Uterus (tissue), 3 donors: ENCODE measurements at regions not wholly inside any gene's neighbourhood (a gene's known extent, or its start where the extent isn't known, plus 50 kb on each side); places are given as distances from the start of the nearest gene placed in this dataset.
"Not testable (repeated sequence)": the region's sequence is repeated elsewhere in the genome, so short reads cannot be mapped to it uniquely, and the experiment has no call there.

Experiments
- DNase-seq, 2 donors: peaks; one replicate each; pipeline ENCODE4 v3.0.0-alpha.2; 2019 to 2020
- H3K27ac ChIP-seq, 2 donors: fragments of 200-600 bp; sonication (generic); 1 replicate in 1 of 2; 2 replicates in 1 of 2; pipeline ENCODE4 v1.5.1; 2016 to 2018
- H3K27me3 ChIP-seq, 2 donors: fragments of 200-600 bp; sonication (generic); one replicate each; pipeline ENCODE4 v1.5.1; 2018 to 2019; ENCODE audit warnings: control low read depth in 1 of 2
- H3K36me3 ChIP-seq, 2 donors: fragments of 200-600 bp; sonication (generic); one replicate each; pipeline ENCODE4 v1.5.1; 2019; ENCODE audit warnings: control low read depth in 1 of 2
- H3K4me1 ChIP-seq, 2 donors: fragments of 200-600 bp; sonication (generic); one replicate each; pipeline ENCODE4 v1.5.1; 2018 to 2019; ENCODE audit warnings: control low read depth in 1 of 2
- H3K4me3 ChIP-seq, 2 donors: fragments of 200-600 bp; sonication (generic); 1 replicate in 1 of 2; 2 replicates in 1 of 2; pipeline ENCODE4 v1.5.1; 2018 to 2019; ENCODE audit warnings: mild to moderate bottlenecking in 1 of 2
- H3K9me3 ChIP-seq, 2 donors: fragments of 200-600 bp; sonication (generic); one replicate each; pipeline ENCODE4 v1.5.1; 2019; ENCODE audit warnings: control low read depth in 1 of 2
- intact Hi-C: fragments of 100-400 bp; cut with DNase I; formaldehyde crosslinking; loops from one replicate; pipeline ENCODE4 v1.15.1; 2023; ENCODE audit warnings: low total_unique reads
- donor health status: DM: yes; HTN: yes; CAD: no.

- H3K4me3 ChIP-seq, intact Hi-C loops, DNase-seq, H3K9me3 ChIP-seq, H3K27me3 ChIP-seq, H3K27ac ChIP-seq, H3K4me1 ChIP-seq, H3K36me3 ChIP-seq: not testable (repeated sequence)
Observed at GRCh38 chr1:206380163-206380790, 90.0 kb upstream of the IKBKE start.

GRCh38 chr1:206380791-206381610, 89.3 kb upstream of the IKBKE start:
- H3K4me3 ChIP-seq, H3K36me3 ChIP-seq, intact Hi-C loops, DNase-seq, H3K27ac ChIP-seq, H3K4me1 ChIP-seq, H3K27me3 ChIP-seq, H3K9me3 ChIP-seq: not testable (repeated sequence)

- H3K36me3 ChIP-seq, H3K4me3 ChIP-seq, H3K27ac ChIP-seq, H3K9me3 ChIP-seq, DNase-seq, H3K27me3 ChIP-seq, intact Hi-C loops, H3K4me1 ChIP-seq: not testable (repeated sequence)
Observed at GRCh38 chr1:206384029-206384807, 86.1 kb upstream of the IKBKE start.

- H3K27ac ChIP-seq, H3K9me3 ChIP-seq, H3K36me3 ChIP-seq, H3K27me3 ChIP-seq, H3K4me1 ChIP-seq, DNase-seq, H3K4me3 ChIP-seq, intact Hi-C loops: not testable (repeated sequence)
Observed at GRCh38 chr1:206384891-206385290, 85.4 kb upstream of the IKBKE start.

GRCh38 chr1:206387631-206388030, 82.6 kb upstream of the IKBKE start:
- H3K4me1 ChIP-seq, H3K27me3 ChIP-seq, H3K36me3 ChIP-seq, intact Hi-C loops, H3K9me3 ChIP-seq, H3K27ac ChIP-seq, DNase-seq, H3K4me3 ChIP-seq: not testable (repeated sequence)

- H3K4me1 ChIP-seq = not testable (repeated sequence)
Observed at GRCh38 chr1:206391903-206392302, 78.4 kb upstream of the IKBKE start.

GRCh38 chr1:206397501-206397900, 72.8 kb upstream of the IKBKE start:
- H3K9me3 ChIP-seq, intact Hi-C loops, H3K27me3 ChIP-seq, H3K4me1 ChIP-seq, H3K36me3 ChIP-seq, DNase-seq, H3K27ac ChIP-seq, H3K4me3 ChIP-seq: not testable (repeated sequence)

More at GRCh38 chr1:206391903-206392302, 78.4 kb upstream of the IKBKE start:
- H3K36me3 ChIP-seq, intact Hi-C loops, H3K27me3 ChIP-seq, H3K4me3 ChIP-seq, H3K9me3 ChIP-seq, DNase-seq, H3K27ac ChIP-seq: not testable (repeated sequence)

- H3K9me3 ChIP-seq, H3K4me1 ChIP-seq, H3K4me3 ChIP-seq, H3K27me3 ChIP-seq, H3K36me3 ChIP-seq, DNase-seq, intact Hi-C loops, H3K27ac ChIP-seq: not testable (repeated sequence)
Observed at GRCh38 chr1:206398261-206398660, 72.0 kb upstream of the IKBKE start.

- intact Hi-C loops, H3K36me3 ChIP-seq, H3K27me3 ChIP-seq, H3K9me3 ChIP-seq, H3K27ac ChIP-seq, H3K4me1 ChIP-seq, H3K4me3 ChIP-seq: not testable (repeated sequence)
- DNase-seq = peak in 1 of 2 donors; percentile 25
Observed at GRCh38 chr1:206403612-206404307, 66.5 kb upstream of the IKBKE start.

GRCh38 chr1:206404309-206405027, 65.8 kb upstream of the IKBKE start:
- intact Hi-C loops = not testable (repeated sequence)

GRCh38 chr1:206405282-206405681, 65.0 kb upstream of the IKBKE start:
- DNase-seq, H3K9me3 ChIP-seq, intact Hi-C loops, H3K27ac ChIP-seq, H3K36me3 ChIP-seq, H3K4me1 ChIP-seq, H3K27me3 ChIP-seq, H3K4me3 ChIP-seq: not testable (repeated sequence)

More at GRCh38 chr1:206404309-206405027, 65.8 kb upstream of the IKBKE start:
- H3K27ac ChIP-seq, H3K4me3 ChIP-seq, H3K9me3 ChIP-seq, DNase-seq, H3K27me3 ChIP-seq, H3K4me1 ChIP-seq, H3K36me3 ChIP-seq: not testable (repeated sequence)
